ENCODE measurements at regions not wholly inside any gene's neighbourhood (a gene's known extent, or its start where the extent isn't known, plus 50 kb on each side); places are given as distances from the start of the nearest gene placed in this dataset.

DNA sequence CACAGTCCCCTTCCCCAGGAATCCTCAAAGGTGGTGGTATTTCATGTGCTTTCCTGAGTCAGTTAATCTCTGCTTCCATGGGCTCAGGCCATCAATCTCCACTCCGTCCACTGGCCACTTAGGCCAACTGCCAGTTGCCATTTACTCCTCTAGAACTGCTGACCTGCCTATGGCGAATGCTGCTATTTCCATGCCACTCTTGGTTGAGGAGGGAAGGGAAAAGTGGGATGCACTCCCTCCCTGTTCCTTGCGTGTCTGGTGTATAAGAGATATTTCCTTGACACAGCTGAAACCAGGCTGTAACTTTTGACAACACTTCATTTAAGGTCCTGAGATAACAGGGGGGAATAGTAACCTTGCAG is 261.5 kb downstream of the MREG start:
- TF ChIP-seq, protein P1, sequence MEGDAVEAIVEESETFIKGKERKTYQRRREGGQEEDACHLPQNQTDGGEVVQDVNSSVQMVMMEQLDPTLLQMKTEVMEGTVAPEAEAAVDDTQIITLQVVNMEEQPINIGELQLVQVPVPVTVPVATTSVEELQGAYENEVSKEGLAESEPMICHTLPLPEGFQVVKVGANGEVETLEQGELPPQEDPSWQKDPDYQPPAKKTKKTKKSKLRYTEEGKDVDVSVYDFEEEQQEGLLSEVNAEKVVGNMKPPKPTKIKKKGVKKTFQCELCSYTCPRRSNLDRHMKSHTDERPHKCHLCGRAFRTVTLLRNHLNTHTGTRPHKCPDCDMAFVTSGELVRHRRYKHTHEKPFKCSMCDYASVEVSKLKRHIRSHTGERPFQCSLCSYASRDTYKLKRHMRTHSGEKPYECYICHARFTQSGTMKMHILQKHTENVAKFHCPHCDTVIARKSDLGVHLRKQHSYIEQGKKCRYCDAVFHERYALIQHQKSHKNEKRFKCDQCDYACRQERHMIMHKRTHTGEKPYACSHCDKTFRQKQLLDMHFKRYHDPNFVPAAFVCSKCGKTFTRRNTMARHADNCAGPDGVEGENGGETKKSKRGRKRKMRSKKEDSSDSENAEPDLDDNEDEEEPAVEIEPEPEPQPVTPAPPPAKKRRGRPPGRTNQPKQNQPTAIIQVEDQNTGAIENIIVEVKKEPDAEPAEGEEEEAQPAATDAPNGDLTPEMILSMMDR (IDR thresholded peaks at IDR 0.05): no peak
- no peak for TF ChIP-seq EP300 (IDR thresholded peaks at IDR 0.05)

All from ovary (tissue), 3 donors.